Breast epithelium (tissue), 3 donors: ENCODE measurements at regions not wholly inside any gene's neighbourhood (a gene's known extent, or its start where the extent isn't known, plus 50 kb on each side); places are given as distances from the start of the nearest gene placed in this dataset.

Experiments used
- CTCF ChIP-seq, 3 donors: fragments of 450-650 bp; IDR thresholded peaks; one replicate each; pipeline ENCODE4 v1.5.1; 2016 to 2017; ENCODE audit warnings: antibody characterized with exemption in 3 of 3, mild to moderate bottlenecking in 3 of 3, moderate library complexity in 3 of 3
- POLR2A ChIP-seq: fragments of 450-650 bp; IDR thresholded peaks from one replicate; pipeline ENCODE4 v1.6.1; 2016; ENCODE audit warnings: antibody characterized with exemption, mild to moderate bottlenecking, moderate library complexity
- POLR2AphosphoS5 ChIP-seq, 3 donors: sonication (generic); formaldehyde crosslinking; IDR thresholded peaks; one replicate each; pipeline ENCODE4 v1.6.1; 2017; ENCODE audit warnings: antibody characterized with exemption in 3 of 3

- TF ChIP-seq CTCF (IDR thresholded peaks at IDR 0.05) (no peak), POLR2AphosphoS5 (IDR thresholded peaks at IDR 0.05) (no peak), POLR2A (no peak)
Measured at GRCh38 chr13:82341116-82341515, 1541.2 kb downstream of the SLITRK1 start.
